ENCODE measurements at regions not wholly inside any gene's neighbourhood (a gene's known extent, or its start where the extent isn't known, plus 50 kb on each side); places are given as distances from the start of the nearest gene placed in this dataset.

GRCh38 chr2:198362740-198363139 is 558.3 kb downstream of the PLCL1 start:
- TF ChIP-seq POLR2AphosphoS5 (IDR thresholded peaks at IDR 0.05) (no peak), CTCF (IDR thresholded peaks at IDR 0.05) (no peak), POLR2A (IDR thresholded peaks at IDR 0.05) (no peak), EP300 (IDR thresholded peaks at IDR 0.05) (no peak)

Measured in suprapubic skin (tissue), 4 donors.